ENCODE measurements at regions not wholly inside any gene's neighbourhood (a gene's known extent, or its start where the extent isn't known, plus 50 kb on each side); places are given as distances from the start of the nearest gene placed in this dataset.

DNA sequence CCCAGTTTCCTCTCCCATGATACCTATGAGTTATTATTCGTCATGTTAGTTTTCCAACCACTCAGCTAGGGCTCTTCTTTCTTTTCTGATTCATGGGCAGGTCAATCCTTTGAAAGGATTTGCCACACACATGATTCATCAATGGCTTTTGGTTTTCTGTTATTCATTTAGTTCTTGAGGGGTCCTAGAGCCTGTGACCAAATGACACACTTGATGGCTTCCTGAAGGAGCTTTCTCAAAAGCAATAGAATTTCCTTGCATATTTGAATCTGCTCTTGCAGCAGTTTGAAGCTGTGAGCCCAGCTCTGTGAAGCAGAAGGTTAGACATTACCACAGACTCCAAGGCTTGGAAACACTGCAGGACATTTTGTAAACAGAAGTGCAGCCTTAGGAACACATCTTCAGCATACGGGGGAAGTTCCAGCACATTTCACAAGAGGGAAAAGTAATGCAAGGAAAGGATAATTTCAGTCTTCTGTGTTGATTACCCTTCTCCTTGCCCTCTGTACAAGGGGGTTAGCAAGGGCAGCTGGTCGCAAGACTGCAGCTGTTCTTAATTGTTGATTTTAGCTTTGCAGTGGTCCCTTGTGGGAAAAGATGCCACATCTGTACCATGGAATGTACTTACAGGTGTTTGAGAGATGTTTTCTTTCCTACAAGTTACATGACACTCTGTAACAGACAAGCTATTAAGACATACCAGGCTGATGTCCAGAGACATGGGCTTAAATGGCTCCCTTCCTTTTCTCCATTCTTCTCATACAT is 338.6 kb downstream of the KCNRG start:
- TF ChIP-seq EZH2 (IDR thresholded peaks at IDR 0.05; ENCODE audit: borderline replicate concordance), result no peak
- TF ChIP-seq, protein P1, sequence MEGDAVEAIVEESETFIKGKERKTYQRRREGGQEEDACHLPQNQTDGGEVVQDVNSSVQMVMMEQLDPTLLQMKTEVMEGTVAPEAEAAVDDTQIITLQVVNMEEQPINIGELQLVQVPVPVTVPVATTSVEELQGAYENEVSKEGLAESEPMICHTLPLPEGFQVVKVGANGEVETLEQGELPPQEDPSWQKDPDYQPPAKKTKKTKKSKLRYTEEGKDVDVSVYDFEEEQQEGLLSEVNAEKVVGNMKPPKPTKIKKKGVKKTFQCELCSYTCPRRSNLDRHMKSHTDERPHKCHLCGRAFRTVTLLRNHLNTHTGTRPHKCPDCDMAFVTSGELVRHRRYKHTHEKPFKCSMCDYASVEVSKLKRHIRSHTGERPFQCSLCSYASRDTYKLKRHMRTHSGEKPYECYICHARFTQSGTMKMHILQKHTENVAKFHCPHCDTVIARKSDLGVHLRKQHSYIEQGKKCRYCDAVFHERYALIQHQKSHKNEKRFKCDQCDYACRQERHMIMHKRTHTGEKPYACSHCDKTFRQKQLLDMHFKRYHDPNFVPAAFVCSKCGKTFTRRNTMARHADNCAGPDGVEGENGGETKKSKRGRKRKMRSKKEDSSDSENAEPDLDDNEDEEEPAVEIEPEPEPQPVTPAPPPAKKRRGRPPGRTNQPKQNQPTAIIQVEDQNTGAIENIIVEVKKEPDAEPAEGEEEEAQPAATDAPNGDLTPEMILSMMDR (IDR thresholded peaks at IDR 0.05; ENCODE audit: poor library complexity), result no peak

Data from hepatocyte (in vitro differentiated cells).